Small intestine (tissue), 7 donors: ENCODE measurements at regions not wholly inside any gene's neighbourhood (a gene's known extent, or its start where the extent isn't known, plus 50 kb on each side); places are given as distances from the start of the nearest gene placed in this dataset.

ENCODE experiments used
- DNase-seq, 2 donors: peaks; one replicate each; pipeline versions ENCODE4 v3.0.0 to v3.0.0-alpha.2; 2013
- FAIRE-seq: peaks from 2 replicates; lab custom pipeline; 2012; peaks lifted over from hg19 to GRCh38; lab: Jason Lieb, UNC
- H3K27ac ChIP-seq, 3 donors: one replicate each; pipeline ENCODE4 v1.5.1; 2013; ENCODE audit warnings: low read length in 2 of 3, mild to moderate bottlenecking in 2 of 3, control low read depth in 1 of 3, inconsistent platforms in 1 of 3, low read depth in 1 of 3, moderate library complexity in 1 of 3
- H3K27me3 ChIP-seq, 3 donors: one replicate each; pipeline ENCODE4 v1.6.1; 2013; ENCODE audit warnings: low read length in 3 of 3, inconsistent platforms in 1 of 3; ENCODE audit not compliant: control insufficient read depth in 3 of 3, insufficient read depth in 3 of 3
- H3K36me3 ChIP-seq, 3 donors: one replicate each; pipeline ENCODE4 v1.6.1; 2013; ENCODE audit warnings: low read length in 3 of 3, inconsistent platforms in 1 of 3, low read depth in 1 of 3, mild to moderate bottlenecking in 1 of 3, moderate library complexity in 1 of 3; ENCODE audit not compliant: control insufficient read depth in 3 of 3, insufficient read depth in 2 of 3
- H3K4me1 ChIP-seq, 3 donors: one replicate each; pipeline ENCODE4 v1.6.1; 2013; ENCODE audit warnings: low read length in 2 of 3, inconsistent platforms in 1 of 3, low read depth in 1 of 3, mild to moderate bottlenecking in 1 of 3, moderate library complexity in 1 of 3; ENCODE audit not compliant: control insufficient read depth in 3 of 3, insufficient read depth in 2 of 3
- H3K4me3 ChIP-seq, 3 donors: one replicate each; pipeline ENCODE4 v1.5.1; 2013; ENCODE audit warnings: low read length in 3 of 3, control low read depth in 1 of 3, inconsistent platforms in 1 of 3, low read depth in 1 of 3, mild to moderate bottlenecking in 1 of 3, moderate library complexity in 1 of 3
- H3K9me3 ChIP-seq, 2 donors: one replicate each; pipeline ENCODE4 v1.6.1; 2013; ENCODE audit warnings: low read depth in 1 of 2, low read length in 1 of 2; ENCODE audit not compliant: control insufficient read depth in 2 of 2, insufficient read depth in 1 of 2
- WGBS, 3 donors: extraction: QIAGEN DNeasy Blood & Tissue Kit; methylation state at CpG; one replicate each; pipeline ENCODE4 v1.1.7; 2013; 5-methylcytosine and 5-hydroxymethylcytosine counted together
- donor health status: healthy with polysubstance abuse.
- donor health status: control.
- donor health status: control.
- donor health status: Bipolar disorder and iron deficiency.
- donor health status: healthy.

DNA sequence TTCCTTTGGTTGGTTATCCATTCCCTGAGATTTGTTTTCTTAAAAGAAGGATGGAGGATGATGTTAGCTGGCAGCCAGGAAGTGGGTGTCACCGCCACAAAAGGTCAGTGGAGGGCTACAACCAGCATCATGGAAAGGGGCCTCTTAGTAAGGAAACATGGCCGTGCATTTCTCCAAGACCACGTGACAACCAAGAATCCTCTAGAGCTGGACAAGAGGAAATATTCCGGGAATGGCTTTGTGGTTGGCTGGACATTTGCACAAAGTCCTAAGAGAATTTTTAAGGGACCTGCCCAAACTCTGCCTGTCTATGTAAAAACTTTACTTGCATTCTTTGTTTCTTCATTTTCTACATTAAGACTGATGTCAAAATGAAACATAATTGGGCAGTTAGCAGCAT, 399.9 kb upstream of the MARCKS start:
- Histone ChIP-seq H3K9me3 (peaks cover 0 to 1% of the 10 kb centered on the region in 2 donors), H3K27me3 (peaks cover 0 to 2% (median 0%) of the 10 kb centered on the region in 3 donors), H3K36me3 (no peaks in the 10 kb centered on the region), H3K4me1 (no peaks in the 10 kb centered on the region), H3K4me3 (no peak overlapping the region), H3K27ac (no peak overlapping the region)
- no peak for FAIRE-seq
- no peak for DNase-seq
- WGBS, 3 donors, result 70 to 93% (median 80%) methylated on average over 4 of the region's 4 CpGs

DNA sequence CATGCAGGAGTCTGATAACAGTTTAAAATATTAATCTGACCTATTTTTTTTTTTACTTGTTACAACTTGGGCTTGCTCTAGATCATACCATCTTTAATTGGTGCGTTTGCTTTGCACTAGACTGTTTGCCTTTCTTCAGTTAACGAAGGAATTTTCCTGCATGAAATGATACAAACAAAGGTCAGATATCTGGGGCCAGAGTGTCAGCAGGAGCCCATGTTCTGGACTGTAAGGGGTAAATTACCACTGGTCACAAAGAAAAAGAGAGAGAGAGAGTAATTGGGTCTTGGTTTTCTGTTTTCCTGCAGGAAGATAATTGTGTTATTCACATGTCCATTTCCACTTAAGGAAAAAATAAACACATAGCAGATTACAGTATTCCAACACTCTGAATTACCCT, 399.4 kb upstream of the MARCKS start:
- H3K4me1 ChIP-seq, result no peaks in the 10 kb centered on the region
- WGBS, 3 donors, result 16 to 45% (median 35%) methylated on average over 2 of the region's 2 CpGs
- H3K27ac ChIP-seq, result no peak overlapping the region
- H3K9me3 ChIP-seq, result peaks cover 0 to 1% of the 10 kb centered on the region in 2 donors
- no peak overlapping the region for H3K4me3 ChIP-seq
- FAIRE-seq, result no peak
- DNase-seq, result no peak
- H3K36me3 ChIP-seq, result no peaks in the 10 kb centered on the region
- H3K27me3 ChIP-seq, result peaks cover 0 to 2% (median 0%) of the 10 kb centered on the region in 3 donors

DNA sequence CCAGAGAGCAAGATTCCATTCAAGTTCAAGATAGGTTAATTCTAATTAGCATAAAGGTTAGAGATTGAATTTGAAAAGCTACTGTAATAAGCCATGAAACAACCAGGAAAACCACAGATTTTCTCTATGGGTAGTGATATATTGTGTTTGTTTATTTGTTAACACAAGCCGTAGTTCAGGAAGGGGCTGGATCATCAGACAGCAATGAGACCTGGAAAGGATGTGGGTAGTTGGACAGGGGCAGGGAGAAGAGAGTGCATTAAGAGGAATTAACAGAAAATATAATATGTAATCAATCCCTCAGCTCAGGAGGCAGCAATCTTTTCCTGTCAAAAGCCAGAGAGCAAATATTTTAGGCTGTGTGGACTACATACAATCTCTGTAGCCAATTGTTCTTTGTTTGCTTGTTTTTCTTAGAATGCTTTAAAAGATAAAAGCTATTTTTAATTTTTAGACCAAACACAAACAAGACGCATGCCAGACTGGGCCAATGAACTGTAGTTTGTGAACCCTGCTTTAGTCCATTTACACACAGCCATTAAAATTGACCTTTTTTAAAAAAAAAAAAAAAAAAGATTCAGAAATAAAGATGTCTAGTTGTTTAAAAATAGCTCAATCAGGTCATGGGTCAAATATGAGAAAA, 398.7 kb upstream of the MARCKS start:
- FAIRE-seq (no peak), DNase-seq (no peak)
- Histone ChIP-seq H3K4me3 (no peak overlapping the region), H3K4me1 (no peaks in the 10 kb centered on the region), H3K9me3 (peaks cover 0 to 1% of the 10 kb centered on the region in 2 donors), H3K36me3 (no peaks in the 10 kb centered on the region), H3K27ac (no peak overlapping the region), H3K27me3 (peaks cover 0 to 2% (median 0%) of the 10 kb centered on the region in 3 donors)
- WGBS, 3 donors, result 34 to 51% (median 37%) methylated on average over 2 of the region's 2 CpGs

DNA sequence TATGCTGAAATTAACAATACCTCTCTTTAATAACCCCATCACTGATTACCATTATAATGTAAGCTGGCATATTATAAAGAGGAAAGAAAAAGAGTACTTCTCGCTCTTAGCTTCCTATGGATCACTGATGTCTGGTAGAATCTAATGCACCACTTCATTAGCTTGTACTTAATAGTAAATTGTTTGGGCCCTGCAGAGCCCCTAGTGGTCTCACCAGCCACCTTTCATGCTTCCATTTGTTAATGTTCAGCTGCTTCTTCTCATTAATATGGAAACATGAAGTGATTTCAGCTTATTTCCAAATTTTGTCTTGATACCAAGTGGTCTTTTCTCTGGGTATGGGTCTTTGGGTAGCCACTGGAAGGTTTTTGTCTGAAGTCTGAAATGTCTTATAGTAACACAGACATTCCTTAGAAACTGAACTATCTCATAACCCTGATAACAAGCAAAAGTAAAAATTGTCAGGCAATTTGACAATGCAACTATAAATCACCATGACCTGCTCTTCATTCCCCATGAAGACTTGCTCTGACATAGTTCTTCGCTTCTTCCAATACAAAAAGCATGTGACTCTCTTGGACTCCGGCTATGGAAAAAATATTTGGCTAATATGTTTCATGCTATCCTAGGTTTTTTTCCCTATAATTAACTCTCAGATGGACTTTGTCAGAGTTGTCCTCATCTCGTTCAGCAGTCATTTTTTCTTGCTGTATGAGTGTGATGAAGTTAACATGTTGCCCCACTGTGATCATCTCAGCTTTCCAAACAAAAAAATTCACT, 395.8 kb upstream of the MARCKS start:
- Histone ChIP-seq H3K27ac (no peak overlapping the region), H3K4me3 (no peak overlapping the region), H3K4me1 (no peaks in the 10 kb centered on the region), H3K27me3 (no peaks in the 10 kb centered on the region), H3K36me3 (no peaks in the 10 kb centered on the region), H3K9me3 (peaks cover 0 to 1% of the 10 kb centered on the region in 2 donors)
- FAIRE-seq (no peak), DNase-seq (no peak)
- WGBS, 3 donors, result 76 to 85% (median 80%) methylated on average over 4 of the region's 4 CpGs

DNA sequence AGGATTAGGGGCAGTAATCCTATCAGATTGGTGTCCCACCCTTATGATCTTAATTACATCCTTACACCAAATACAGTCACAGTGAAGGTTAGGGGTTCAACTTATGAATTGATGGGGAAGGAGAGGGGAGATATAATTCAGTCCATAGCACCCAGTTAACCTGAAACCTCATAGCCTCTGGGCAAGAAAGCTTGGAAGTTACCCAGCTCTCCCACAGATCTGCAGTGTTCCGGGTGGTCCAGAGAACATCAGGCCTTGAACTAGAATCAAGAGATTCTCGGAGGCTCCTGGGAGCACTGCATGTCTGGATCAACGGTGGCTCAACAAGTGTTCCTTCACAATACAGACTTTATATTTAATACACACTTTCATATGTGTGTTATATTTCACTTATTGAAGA, 392.6 kb upstream of the MARCKS start:
- Histone ChIP-seq H3K27ac (no peak overlapping the region), H3K36me3 (no peaks in the 10 kb centered on the region), H3K27me3 (no peaks in the 10 kb centered on the region), H3K9me3 (no peaks in the 10 kb centered on the region), H3K4me3 (no peak overlapping the region), H3K4me1 (no peaks in the 10 kb centered on the region)
- FAIRE-seq, result no peak
- no peak for DNase-seq
- WGBS, 3 donors, result 74 to 86% (median 76%) methylated on average over 3 of the region's 3 CpGs

DNA sequence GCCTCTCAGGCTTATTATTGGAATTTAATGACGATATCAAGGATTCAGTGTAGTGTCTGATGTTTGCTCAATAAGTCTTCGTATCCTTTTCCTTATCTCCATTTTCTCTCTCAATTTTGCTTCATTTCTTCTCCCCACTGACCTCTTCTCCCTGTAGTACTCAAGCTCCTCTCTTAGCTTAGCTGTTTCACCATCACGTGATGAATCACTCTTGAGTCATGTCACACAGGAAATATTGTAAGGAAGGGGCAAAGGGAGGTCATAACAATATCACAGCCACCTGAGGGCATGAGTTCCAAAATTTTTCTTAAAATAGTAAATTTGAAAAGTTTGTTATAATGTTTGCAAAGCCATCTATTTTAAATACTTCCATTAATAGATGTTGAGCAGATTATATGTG, 392.2 kb upstream of the MARCKS start:
- Histone ChIP-seq H3K27me3 (no peaks in the 10 kb centered on the region), H3K4me1 (no peaks in the 10 kb centered on the region), H3K27ac (no peak overlapping the region), H3K9me3 (no peaks in the 10 kb centered on the region), H3K4me3 (no peak overlapping the region), H3K36me3 (no peaks in the 10 kb centered on the region)
- DNase-seq (no peak), FAIRE-seq (no peak)
- WGBS, 3 donors, result 82 to 88% (median 83%) methylated on average over 3 of the region's 3 CpGs

DNA sequence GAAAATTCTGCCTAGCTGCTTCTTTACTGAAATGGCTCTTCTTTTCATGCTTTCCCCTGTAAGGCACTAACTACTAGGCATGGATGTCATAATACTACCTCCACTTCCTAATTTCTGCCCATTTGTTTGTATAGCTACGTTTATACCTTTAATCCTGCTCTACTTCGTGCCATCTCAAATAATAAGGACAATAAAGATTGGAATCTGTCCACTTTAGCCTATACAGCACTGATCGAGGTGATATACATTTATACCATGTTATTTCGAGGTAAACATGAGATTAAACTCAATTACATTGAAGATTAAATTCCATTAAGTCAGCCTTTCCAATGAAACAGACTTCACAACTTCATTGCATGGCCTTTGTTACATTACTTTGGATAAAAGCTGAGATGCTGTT, 390.6 kb upstream of the MARCKS start:
- no peaks in the 10 kb centered on the region for H3K27me3 ChIP-seq
- H3K27ac ChIP-seq, result no peak overlapping the region
- H3K36me3 ChIP-seq, result no peaks in the 10 kb centered on the region
- DNase-seq (no peak), FAIRE-seq (no peak)
- no peaks in the 10 kb centered on the region for H3K4me1 ChIP-seq
- no peak overlapping the region for H3K4me3 ChIP-seq
- H3K9me3 ChIP-seq, result no peaks in the 10 kb centered on the region
- 22 to 65% (median 32%) methylated on average over 4 of the region's 4 CpGs for WGBS, 3 donors

DNA sequence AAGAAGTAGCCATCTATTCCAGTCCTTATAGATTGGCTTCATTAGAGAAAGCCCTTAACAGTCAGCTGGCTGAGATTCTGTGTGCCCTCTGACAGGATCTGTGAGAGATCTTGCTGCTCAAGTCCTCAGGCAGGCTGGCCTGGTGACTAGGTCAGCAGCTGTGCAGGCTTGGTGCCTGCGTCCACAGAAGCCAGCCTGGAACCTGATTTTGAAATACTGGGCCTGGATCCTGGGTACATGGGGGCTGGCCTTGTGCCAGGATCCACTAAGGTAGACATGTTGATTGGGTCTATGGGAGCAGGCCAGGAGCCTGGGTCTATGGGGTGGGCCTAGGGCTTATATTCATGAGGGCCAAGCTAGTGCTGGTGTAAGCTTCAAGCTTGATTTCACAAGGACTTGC, 381.8 kb upstream of the MARCKS start:
- FAIRE-seq (no peak), DNase-seq (no peak)
- Histone ChIP-seq H3K27me3 (no peaks in the 10 kb centered on the region), H3K4me1 (no peaks in the 10 kb centered on the region), H3K9me3 (no peaks in the 10 kb centered on the region), H3K27ac (no peak overlapping the region), H3K4me3 (no peak overlapping the region), H3K36me3 (no peaks in the 10 kb centered on the region)
- 87 to 97% (median 96%) methylated on average over 1 of the region's 1 CpG for WGBS, 3 donors
